OCI-LY7 (cell line): ENCODE measurements at regions not wholly inside any gene's neighbourhood (a gene's known extent, or its start where the extent isn't known, plus 50 kb on each side); places are given as distances from the start of the nearest gene placed in this dataset.

ENCODE experiments used
- CTCF ChIP-seq: fragments of 200-600 bp; sonication (generic); conservative IDR thresholded peaks from 2 replicates; pipeline ENCODE4 v1.5.1; 2014; ENCODE audit warnings: mild to moderate bottlenecking, antibody characterized with exemption, low read length, moderate library complexity, mixed read lengths
- EZH2phosphoT487 ChIP-seq: fragments of 200-600 bp; sonication (generic); IDR thresholded peaks from 2 replicates; pipeline ENCODE4 v1.6.1; 2018; ENCODE audit warnings: low read depth, borderline replicate concordance, mild to moderate bottlenecking, mixed run types, antibody characterized with exemption, low read length, moderate library complexity, mixed read lengths

DNA sequence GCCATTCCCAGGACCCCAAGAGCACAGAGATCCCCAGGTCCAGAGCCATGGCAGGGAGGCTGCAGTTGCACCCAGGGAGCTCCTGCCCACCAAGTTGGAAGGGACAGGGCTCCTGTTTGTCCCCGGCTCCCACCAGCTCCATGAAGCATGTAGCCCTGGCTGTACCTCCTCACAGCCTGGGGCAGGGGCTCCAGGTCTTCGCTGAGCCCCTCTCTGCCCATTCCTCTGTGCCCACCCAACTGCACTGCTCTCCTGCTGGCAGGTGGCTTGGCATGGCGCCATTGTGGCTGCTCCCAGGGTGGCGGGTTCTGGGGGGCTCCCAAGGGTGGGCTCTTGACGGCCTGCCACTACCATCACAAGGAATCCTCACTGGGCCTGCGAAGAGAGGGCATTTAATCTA, 197.5 kb upstream of the DAB2 start:
- TF ChIP-seq CTCF (no peak), EZH2phosphoT487 (no peak)
